ENCODE measurements at regions not wholly inside any gene's neighbourhood (a gene's known extent, or its start where the extent isn't known, plus 50 kb on each side); places are given as distances from the start of the nearest gene placed in this dataset.
"Not testable (repeated sequence)": the region's sequence is repeated elsewhere in the genome, so short reads cannot be mapped to it uniquely, and the experiment has no call there.

DNA sequence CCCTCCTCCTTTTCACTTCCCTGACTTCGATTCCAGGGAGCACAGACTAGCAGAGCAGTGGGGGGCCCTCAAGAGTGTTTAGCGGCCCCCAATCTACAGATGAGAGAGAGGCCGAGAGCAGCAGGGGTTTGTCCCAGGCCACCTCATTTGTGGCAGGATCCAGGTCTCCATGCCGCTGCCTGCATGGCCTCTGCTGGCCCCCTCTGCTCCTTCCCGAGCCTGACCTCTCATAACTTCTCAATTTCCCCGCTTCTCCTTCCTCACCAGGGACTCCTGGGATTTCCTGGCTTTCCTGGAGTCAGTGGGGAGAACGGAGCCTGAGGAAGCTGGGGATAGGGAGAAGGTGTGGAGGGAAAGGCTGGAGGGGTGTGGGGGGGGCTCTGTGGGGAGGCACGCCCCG is 70.1 kb upstream of the TUBA3E start:
- in situ Hi-C loops (cut with MboI; ENCODE audit: low sequenced_read_pairs); H3K18ac ChIP-seq (ENCODE audit: low read depth, low read length): not testable (repeated sequence)

DNA sequence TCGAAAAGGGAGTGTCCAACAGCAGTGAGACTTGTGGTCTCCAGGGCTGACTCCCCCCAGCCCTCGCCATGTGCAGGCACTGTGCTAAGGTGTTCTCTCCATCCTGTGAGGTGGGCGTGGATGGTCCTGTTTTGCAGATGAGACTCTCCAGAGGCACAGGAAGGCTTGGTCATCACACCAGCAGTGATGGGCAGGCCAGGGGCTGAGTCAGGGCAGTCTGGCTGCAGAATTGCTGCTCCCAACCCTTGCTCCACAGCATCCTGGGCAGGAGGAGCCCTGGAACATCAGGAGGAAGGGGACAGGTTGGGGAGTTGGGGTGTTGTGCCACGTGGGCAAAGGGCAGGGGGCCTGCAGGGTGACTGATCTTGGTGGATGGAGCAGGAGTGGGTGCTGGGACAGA is 69.3 kb upstream of the TUBA3E start:
- intact Hi-C loops (cut with micrococcal nuclease); H2AK5ac ChIP-seq (ENCODE audit: low read depth, low read length); H3K27me3 ChIP-seq (ENCODE audit: control insufficient read depth, insufficient read depth, low read length); H3K79me1 ChIP-seq (ENCODE audit: low read depth in 1 of 2, low read length in 2 of 2); H2AFZ ChIP-seq (replicated peaks; ENCODE audit: low read length, poor library complexity); H3K18ac ChIP-seq (ENCODE audit: low read depth, low read length); H3K4me1 ChIP-seq (ENCODE audit: control insufficient read depth, insufficient read depth, low read length); BruUV-seq (replicated peaks); H3K4me2 ChIP-seq (ENCODE audit: low read depth, low read length); in situ Hi-C loops (cut with MboI; ENCODE audit: low sequenced_read_pairs); H3K9me1 ChIP-seq (ENCODE audit: insufficient read depth, low read length); H3K9ac ChIP-seq (ENCODE audit: low read depth, low read length); dilution Hi-C loops (cut with HindIII; ENCODE audit: low sequenced_read_pairs, unreplicated experiment); H4K5ac ChIP-seq (ENCODE audit: low read depth, low read length); H3K56ac ChIP-seq (ENCODE audit: extremely low read depth, insufficient read depth, low read length); H3K27ac ChIP-seq (ENCODE audit: insufficient read depth, low read length); H4K20me1 ChIP-seq (ENCODE audit: insufficient read depth, low read length); CTCF ChIA-PET; H3K4ac ChIP-seq (ENCODE audit: low read depth, low read length); POLR2A ChIA-PET (ENCODE audit: unreplicated experiment); H3K36me3 ChIP-seq (ENCODE audit: control insufficient read depth, insufficient read depth, low read length); H2BK120ac ChIP-seq (ENCODE audit: low read depth, low read length); H2BK15ac ChIP-seq (ENCODE audit: low read depth, low read length); H2BK5ac ChIP-seq (ENCODE audit: low read depth, low read length, poor library complexity, severe bottlenecking); H2BK20ac ChIP-seq (ENCODE audit: low read depth, low read length); DNase-seq; H3K14ac ChIP-seq (replicated peaks; ENCODE audit: low read depth, low read length); H3K9me3 ChIP-seq (ENCODE audit: control insufficient read depth, insufficient read depth, low read length); H2AK9ac ChIP-seq (replicated peaks; ENCODE audit: low read depth, low read length, poor library complexity); H3K4me3 ChIP-seq (ENCODE audit: insufficient read depth, low read depth, low read length); H4K8ac ChIP-seq (ENCODE audit: low read depth in 2 of 2, low read length in 2 of 2); H3K23ac ChIP-seq (ENCODE audit: low read depth, low read length); H4K91ac ChIP-seq (ENCODE audit: insufficient read depth, low read depth, low read length); ATAC-seq (ENCODE audit: low read depth): not testable (repeated sequence)
- no CpG with 5 or more reads among the region's 4 CpGs for WGBS, 2 experiments (ENCODE audit: extremely low coverage in 2 of 2, insufficient read length in 1 of 2)

More for the DNA sequence above, 70.1 kb upstream of the TUBA3E start:
- H3K4ac ChIP-seq (ENCODE audit: low read depth, low read length); ATAC-seq (ENCODE audit: low read depth); H3K9ac ChIP-seq (ENCODE audit: low read depth, low read length); intact Hi-C loops (cut with micrococcal nuclease); H3K4me2 ChIP-seq (ENCODE audit: low read depth, low read length); H3K4me3 ChIP-seq (ENCODE audit: insufficient read depth, low read depth, low read length); CTCF ChIA-PET; dilution Hi-C loops (cut with HindIII; ENCODE audit: low sequenced_read_pairs, unreplicated experiment); H2AFZ ChIP-seq (replicated peaks; ENCODE audit: low read length, poor library complexity); H4K20me1 ChIP-seq (ENCODE audit: insufficient read depth, low read length); H3K23ac ChIP-seq (ENCODE audit: low read depth, low read length); H3K9me1 ChIP-seq (ENCODE audit: insufficient read depth, low read length); H3K27me3 ChIP-seq (ENCODE audit: control insufficient read depth, insufficient read depth, low read length); H3K14ac ChIP-seq (replicated peaks; ENCODE audit: low read depth, low read length); H3K36me3 ChIP-seq (ENCODE audit: control insufficient read depth, insufficient read depth, low read length); H4K8ac ChIP-seq (ENCODE audit: low read depth in 2 of 2, low read length in 2 of 2); H2BK120ac ChIP-seq (ENCODE audit: low read depth, low read length); H4K5ac ChIP-seq (ENCODE audit: low read depth, low read length); H2BK20ac ChIP-seq (ENCODE audit: low read depth, low read length); H4K91ac ChIP-seq (ENCODE audit: insufficient read depth, low read depth, low read length); H3K56ac ChIP-seq (ENCODE audit: extremely low read depth, insufficient read depth, low read length); H3K9me3 ChIP-seq (ENCODE audit: control insufficient read depth, insufficient read depth, low read length); H3K79me1 ChIP-seq (ENCODE audit: low read depth in 1 of 2, low read length in 2 of 2); H2BK15ac ChIP-seq (ENCODE audit: low read depth, low read length); DNase-seq; H3K27ac ChIP-seq (ENCODE audit: insufficient read depth, low read length); H2BK5ac ChIP-seq (ENCODE audit: low read depth, low read length, poor library complexity, severe bottlenecking); H3K4me1 ChIP-seq (ENCODE audit: control insufficient read depth, insufficient read depth, low read length); POLR2A ChIA-PET (ENCODE audit: unreplicated experiment); H2AK9ac ChIP-seq (replicated peaks; ENCODE audit: low read depth, low read length, poor library complexity); H2AK5ac ChIP-seq (ENCODE audit: low read depth, low read length); BruUV-seq (replicated peaks): not testable (repeated sequence)
- WGBS, 2 experiments (ENCODE audit: extremely low coverage in 2 of 2, insufficient read length in 1 of 2): no CpG with 5 or more reads among the region's 9 CpGs

Measured in IMR-90 (cell line).